Chondrocyte (in vitro differentiated cells): ENCODE measurements at regions not wholly inside any gene's neighbourhood (a gene's known extent, or its start where the extent isn't known, plus 50 kb on each side); places are given as distances from the start of the nearest gene placed in this dataset.
"Not testable (repeated sequence)": the region's sequence is repeated elsewhere in the genome, so short reads cannot be mapped to it uniquely, and the experiment has no call there.

Experiments used
- DNase-seq: peaks from one replicate; pipeline ENCODE4 v3.0.0; 2021; ENCODE audit warnings: mixed read lengths, low spot score
- H3K27ac Mint-ChIP-seq: one replicate; pipeline ENCODE4 v1.8.0; 2021; ENCODE audit warnings: mild to moderate bottlenecking, moderate library complexity, mixed read lengths; ENCODE audit not compliant: unreplicated experiment
- H3K27me3 Mint-ChIP-seq: 2 replicates; pipeline ENCODE4 v1.8.0; 2021; ENCODE audit warnings: low read depth, mixed read lengths
- H3K36me3 Mint-ChIP-seq: 2 replicates; pipeline ENCODE4 v1.8.0; 2021; ENCODE audit warnings: low read depth, mixed read lengths
- H3K4me1 Mint-ChIP-seq: 2 replicates; pipeline ENCODE4 v1.8.0; 2021; ENCODE audit warnings: low read depth, mild to moderate bottlenecking, mixed read lengths
- H3K4me3 Mint-ChIP-seq: one replicate; pipeline ENCODE4 v1.8.0; 2021; ENCODE audit warnings: mild to moderate bottlenecking, moderate library complexity, mixed read lengths; ENCODE audit not compliant: unreplicated experiment
- H3K9me3 Mint-ChIP-seq: 2 replicates; pipeline ENCODE4 v1.8.0; 2021; ENCODE audit warnings: low read depth, mixed read lengths
- CTCF ChIP-seq: fragments of 200-600 bp; sonication (generic); IDR thresholded peaks from 2 replicates; pipeline ENCODE4 v1.5.0; 2021; ENCODE audit warnings: antibody characterized with exemption, mild to moderate bottlenecking, moderate library complexity

- H3K9me3 Mint-ChIP-seq: no peaks in the 10 kb centered on the region
These were observed 213.3 kb upstream of the KCND2 start for GRCh38 chr7:120059641-120060040.

GRCh38 chr7:120060281-120060680, 212.7 kb upstream of the KCND2 start:
- DNase-seq: no peak
- H3K27me3 Mint-ChIP-seq: no peaks in the 10 kb centered on the region
- no peaks in the 10 kb centered on the region for H3K9me3 Mint-ChIP-seq
- TF ChIP-seq CTCF: no peak
- H3K4me3 Mint-ChIP-seq: no peak overlapping the region
- no peaks in the 10 kb centered on the region for H3K36me3 Mint-ChIP-seq
- peaks cover 4% of the 10 kb centered on the region for H3K4me1 Mint-ChIP-seq
- H3K27ac Mint-ChIP-seq: no peak overlapping the region

More at GRCh38 chr7:120059641-120060040, 213.3 kb upstream of the KCND2 start:
- Mint-ChIP-seq H3K4me3 (no peak overlapping the region), H3K27me3 (no peaks in the 10 kb centered on the region), H3K27ac (no peak overlapping the region), H3K4me1 (peaks cover 8% of the 10 kb centered on the region), H3K36me3 (no peaks in the 10 kb centered on the region)
- TF ChIP-seq CTCF: no peak
- DNase-seq: no peak

GRCh38 chr7:120060875-120061274, 212.1 kb upstream of the KCND2 start:
- Mint-ChIP-seq H3K4me1 (no peaks in the 10 kb centered on the region), H3K4me3 (no peak overlapping the region), H3K9me3 (no peaks in the 10 kb centered on the region), H3K27ac (no peak overlapping the region), H3K27me3 (no peaks in the 10 kb centered on the region), H3K36me3 (no peaks in the 10 kb centered on the region)
- TF ChIP-seq CTCF: no peak
- DNase-seq: no peak

- Mint-ChIP-seq H3K4me1 (no peaks in the 10 kb centered on the region), H3K36me3 (no peaks in the 10 kb centered on the region), H3K27me3 (no peaks in the 10 kb centered on the region), H3K27ac (no peak overlapping the region), H3K4me3 (no peak overlapping the region), H3K9me3 (peaks cover 6% of the 10 kb centered on the region)
- TF ChIP-seq CTCF: no peak
- DNase-seq: no peak
These were observed 208.4 kb upstream of the KCND2 start for GRCh38 chr7:120064565-120064964.

DNA sequence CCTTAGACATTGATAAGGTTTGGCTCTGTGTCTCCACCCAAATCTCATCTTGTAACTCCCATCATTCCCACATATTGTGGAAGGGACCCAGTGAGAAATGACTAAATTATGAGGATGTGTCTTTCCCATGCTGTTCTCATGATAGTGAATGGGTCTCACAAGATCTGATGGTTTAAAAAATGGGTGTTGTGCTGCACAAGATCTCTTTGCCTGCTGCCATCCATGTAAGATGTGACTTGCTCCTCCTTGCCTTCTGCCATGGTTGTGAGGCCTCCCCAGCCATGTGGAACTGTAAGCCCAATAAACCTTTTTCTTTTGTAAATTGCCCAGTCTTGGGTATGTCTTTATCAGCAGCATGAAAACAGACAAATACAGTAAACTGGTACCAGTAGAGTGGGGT, 206.1 kb upstream of the KCND2 start:
- not testable (repeated sequence) for H3K4me3 Mint-ChIP-seq, H3K4me1 Mint-ChIP-seq, H3K36me3 Mint-ChIP-seq, DNase-seq, H3K27ac Mint-ChIP-seq, H3K27me3 Mint-ChIP-seq
- peaks cover 15% of the 10 kb centered on the region for H3K9me3 Mint-ChIP-seq

- Mint-ChIP-seq H3K4me3 (no peak overlapping the region), H3K36me3 (peaks cover 2% of the 10 kb centered on the region), H3K27ac (no peak overlapping the region), H3K4me1 (no peaks in the 10 kb centered on the region), H3K9me3 (peaks cover 34% of the 10 kb centered on the region), H3K27me3 (peaks cover 15% of the 10 kb centered on the region)
- no peak for DNase-seq
- TF ChIP-seq CTCF: no peak
These were observed 202.8 kb upstream of the KCND2 start for GRCh38 chr7:120070201-120070600.
